ENCODE measurements at regions not wholly inside any gene's neighbourhood (a gene's known extent, or its start where the extent isn't known, plus 50 kb on each side); places are given as distances from the start of the nearest gene placed in this dataset.

GRCh38 chr7:15936991-15937390, 250.5 kb upstream of the MEOX2 start:
- H3K4me1 Mint-ChIP-seq (ENCODE audit: low read depth in 2 of 2), result no peaks in the 10 kb centered on the region
- H3K9me3 Mint-ChIP-seq, result peaks cover 3% of the 10 kb centered on the region
- no peaks in the 10 kb centered on the region for H3K36me3 Mint-ChIP-seq
- ATAC-seq (no peak), DNase-seq (ENCODE audit: low spot score) (no peak)
- no peak overlapping the region for H3K27ac Mint-ChIP-seq
- H3K4me3 Mint-ChIP-seq, result no peak overlapping the region
- H3K27me3 Mint-ChIP-seq, result no peaks in the 10 kb centered on the region

GRCh38 chr7:15932318-15932717, 245.8 kb upstream of the MEOX2 start:
- H3K4me1 Mint-ChIP-seq (ENCODE audit: low read depth in 2 of 2), result no peaks in the 10 kb centered on the region
- no peak overlapping the region for H3K4me3 Mint-ChIP-seq
- H3K27ac Mint-ChIP-seq, result no peak overlapping the region
- no peaks in the 10 kb centered on the region for H3K36me3 Mint-ChIP-seq
- peaks cover 11% of the 10 kb centered on the region for H3K9me3 Mint-ChIP-seq
- DNase-seq (ENCODE audit: low spot score) (no peak), ATAC-seq (no peak)
- H3K27me3 Mint-ChIP-seq, result no peaks in the 10 kb centered on the region

GRCh38 chr7:15929411-15929810, 242.9 kb upstream of the MEOX2 start:
- Mint-ChIP-seq H3K4me3 (no peak overlapping the region), H3K27me3 (no peaks in the 10 kb centered on the region), H3K36me3 (no peaks in the 10 kb centered on the region), H3K9me3 (peaks cover 17% of the 10 kb centered on the region), H3K4me1 (ENCODE audit: low read depth in 2 of 2) (no peaks in the 10 kb centered on the region), H3K27ac (no peak overlapping the region)
- DNase-seq (ENCODE audit: low spot score) (no peak), ATAC-seq (no peak)

- DNase-seq (ENCODE audit: low spot score) (no peak), ATAC-seq (no peak)
- Mint-ChIP-seq H3K27me3 (no peaks in the 10 kb centered on the region), H3K36me3 (no peaks in the 10 kb centered on the region), H3K4me3 (no peak overlapping the region), H3K27ac (no peak overlapping the region), H3K9me3 (peaks cover 19% of the 10 kb centered on the region), H3K4me1 (ENCODE audit: low read depth in 2 of 2) (no peaks in the 10 kb centered on the region)
Measured at GRCh38 chr7:15925608-15926007, 239.1 kb upstream of the MEOX2 start.

- H3K27me3 Mint-ChIP-seq, result no peaks in the 10 kb centered on the region
- no peak overlapping the region for H3K4me3 Mint-ChIP-seq
- H3K27ac Mint-ChIP-seq, result no peak overlapping the region
- no peaks in the 10 kb centered on the region for H3K4me1 Mint-ChIP-seq (ENCODE audit: low read depth in 2 of 2)
- H3K36me3 Mint-ChIP-seq, result no peaks in the 10 kb centered on the region
- no peak for ATAC-seq
- no peak for DNase-seq (ENCODE audit: low spot score)
- H3K9me3 Mint-ChIP-seq, result peaks cover 16% of the 10 kb centered on the region
Measured at GRCh38 chr7:15924910-15925309, 238.4 kb upstream of the MEOX2 start.

GRCh38 chr7:15922002-15922401, 235.5 kb upstream of the MEOX2 start:
- no peaks in the 10 kb centered on the region for H3K27me3 Mint-ChIP-seq
- H3K9me3 Mint-ChIP-seq, result peaks cover 22% of the 10 kb centered on the region
- DNase-seq (ENCODE audit: low spot score), result no peak
- no peak overlapping the region for H3K4me3 Mint-ChIP-seq
- no peak overlapping the region for H3K27ac Mint-ChIP-seq
- H3K4me1 Mint-ChIP-seq (ENCODE audit: low read depth in 2 of 2), result no peaks in the 10 kb centered on the region
- H3K36me3 Mint-ChIP-seq, result no peaks in the 10 kb centered on the region
- no peak for ATAC-seq

- DNase-seq (ENCODE audit: low spot score) (no peak), ATAC-seq (no peak)
- Mint-ChIP-seq H3K27me3 (no peaks in the 10 kb centered on the region), H3K4me3 (no peak overlapping the region), H3K4me1 (ENCODE audit: low read depth in 2 of 2) (no peaks in the 10 kb centered on the region), H3K27ac (no peak overlapping the region), H3K9me3 (peaks cover 26% of the 10 kb centered on the region), H3K36me3 (no peaks in the 10 kb centered on the region)
Measured at GRCh38 chr7:15921576-15921975, 235.1 kb upstream of the MEOX2 start.

- Mint-ChIP-seq H3K4me1 (ENCODE audit: low read depth in 2 of 2) (no peaks in the 10 kb centered on the region), H3K27ac (no peak overlapping the region), H3K9me3 (peaks cover 25% of the 10 kb centered on the region), H3K4me3 (no peak overlapping the region), H3K27me3 (no peaks in the 10 kb centered on the region), H3K36me3 (no peaks in the 10 kb centered on the region)
- ATAC-seq (no peak), DNase-seq (ENCODE audit: low spot score) (no peak)
Measured at GRCh38 chr7:15920953-15921352, 234.5 kb upstream of the MEOX2 start.

GRCh38 chr7:15916681-15917380, 230.3 kb upstream of the MEOX2 start:
- Mint-ChIP-seq H3K9me3 (peaks cover 17% of the 10 kb centered on the region), H3K27me3 (no peaks in the 10 kb centered on the region), H3K27ac (no peak overlapping the region), H3K4me1 (ENCODE audit: low read depth in 2 of 2) (no peaks in the 10 kb centered on the region), H3K4me3 (no peak overlapping the region), H3K36me3 (no peaks in the 10 kb centered on the region)
- no peak for ATAC-seq
- no peak for DNase-seq (ENCODE audit: low spot score)

- Mint-ChIP-seq H3K36me3 (no peaks in the 10 kb centered on the region), H3K4me3 (no peak overlapping the region)
- ATAC-seq, result no peak
Measured at GRCh38 chr7:15915686-15916293, 229.3 kb upstream of the MEOX2 start.

GRCh38 chr7:15914611-15915010, 228.1 kb upstream of the MEOX2 start:
- DNase-seq (ENCODE audit: low spot score), result no peak
- no peaks in the 10 kb centered on the region for H3K27me3 Mint-ChIP-seq
- H3K27ac Mint-ChIP-seq, result no peak overlapping the region
- peaks cover 20% of the 10 kb centered on the region for H3K9me3 Mint-ChIP-seq
- ATAC-seq, result no peak
- no peak overlapping the region for H3K4me3 Mint-ChIP-seq
- no peaks in the 10 kb centered on the region for H3K4me1 Mint-ChIP-seq (ENCODE audit: low read depth in 2 of 2)
- H3K36me3 Mint-ChIP-seq, result no peaks in the 10 kb centered on the region

More at GRCh38 chr7:15915686-15916293, 229.3 kb upstream of the MEOX2 start:
- Mint-ChIP-seq H3K9me3 (peaks cover 17% of the 10 kb centered on the region), H3K27me3 (no peaks in the 10 kb centered on the region), H3K27ac (no peak overlapping the region), H3K4me1 (ENCODE audit: low read depth in 2 of 2) (no peaks in the 10 kb centered on the region)
- DNase-seq (ENCODE audit: low spot score), result no peak

- DNase-seq (ENCODE audit: low spot score), result no peak
- Mint-ChIP-seq H3K27ac (no peak overlapping the region), H3K4me3 (no peak overlapping the region), H3K36me3 (peaks cover 5% of the 10 kb centered on the region), H3K9me3 (peaks cover 11% of the 10 kb centered on the region), H3K4me1 (ENCODE audit: low read depth in 2 of 2) (no peaks in the 10 kb centered on the region), H3K27me3 (no peaks in the 10 kb centered on the region)
- no peak for ATAC-seq
Measured at GRCh38 chr7:15906436-15906835, 220.0 kb upstream of the MEOX2 start.

- Mint-ChIP-seq H3K27me3 (no peaks in the 10 kb centered on the region), H3K4me1 (ENCODE audit: low read depth in 2 of 2) (no peaks in the 10 kb centered on the region), H3K36me3 (peaks cover 5% of the 10 kb centered on the region), H3K27ac (no peak overlapping the region), H3K9me3 (peaks cover 11% of the 10 kb centered on the region), H3K4me3 (no peak overlapping the region)
- DNase-seq (ENCODE audit: low spot score) (no peak), ATAC-seq (no peak)
Measured at GRCh38 chr7:15905251-15906040, 219.0 kb upstream of the MEOX2 start.

GRCh38 chr7:15891151-15891881, 204.8 kb upstream of the MEOX2 start:
- Mint-ChIP-seq H3K27ac (no peak overlapping the region), H3K4me1 (ENCODE audit: low read depth in 2 of 2) (no peaks in the 10 kb centered on the region), H3K4me3 (no peak overlapping the region), H3K9me3 (peaks cover 8% of the 10 kb centered on the region), H3K36me3 (peaks cover 9% of the 10 kb centered on the region), H3K27me3 (no peaks in the 10 kb centered on the region)
- ATAC-seq (no peak), DNase-seq (ENCODE audit: low spot score) (no peak)
